ENCODE measurements at regions not wholly inside any gene's neighbourhood (a gene's known extent, or its start where the extent isn't known, plus 50 kb on each side); places are given as distances from the start of the nearest gene placed in this dataset.
"Not testable (repeated sequence)": the region's sequence is repeated elsewhere in the genome, so short reads cannot be mapped to it uniquely, and the experiment has no call there.

DNA sequence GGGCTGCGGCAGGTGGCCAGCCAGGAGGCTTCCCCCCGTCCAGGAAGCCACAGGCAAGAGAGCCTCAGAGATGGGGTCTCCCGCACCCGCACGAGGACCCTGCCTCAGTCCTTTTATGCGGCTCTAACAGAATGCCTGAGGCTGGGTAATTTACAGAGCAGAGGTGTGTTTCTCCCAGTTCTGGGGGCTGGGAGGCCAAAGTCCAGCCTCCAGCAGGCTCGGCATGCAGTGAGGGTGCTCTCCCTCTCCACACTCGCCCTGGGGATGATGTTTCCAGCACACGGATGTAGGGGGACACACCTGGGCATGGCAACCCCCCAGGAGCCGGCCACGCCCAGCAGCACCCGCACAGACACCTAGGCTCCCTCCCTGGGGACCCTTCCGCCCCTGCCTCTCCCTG is 95.4 kb upstream of the PPP1R26 start:
- DNase-seq (ENCODE audit: low read depth) = no peak

DNA sequence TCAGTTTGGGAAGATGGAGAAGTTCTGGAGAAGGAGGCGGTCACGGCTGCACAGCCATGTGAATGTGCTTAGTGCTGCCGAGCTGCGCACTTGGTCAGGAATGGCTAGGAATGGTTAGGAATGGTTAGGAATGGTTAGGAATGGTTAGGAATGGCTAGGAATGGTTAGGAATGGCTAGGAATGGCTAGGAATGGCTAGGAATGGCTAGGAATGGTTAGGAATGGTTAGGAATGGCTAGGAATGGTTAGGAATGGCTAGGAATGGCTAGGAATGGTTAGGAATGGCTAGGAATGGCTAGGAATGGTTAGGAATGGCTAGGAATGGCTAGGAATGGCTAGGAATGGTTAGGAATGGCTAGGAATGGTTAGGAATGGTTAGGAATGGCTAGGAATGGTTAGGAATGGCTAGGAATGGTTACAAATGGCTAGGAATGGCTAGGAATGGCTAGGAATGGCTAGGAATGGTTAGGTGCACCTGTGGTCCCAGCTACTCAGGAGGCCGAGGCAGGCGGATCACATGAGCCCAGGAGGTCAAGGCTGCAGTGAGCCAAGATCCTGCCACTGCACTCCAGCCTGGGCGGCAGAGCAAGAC is 94.7 kb upstream of the PPP1R26 start:
- not testable (repeated sequence) for DNase-seq (ENCODE audit: low read depth)

DNA sequence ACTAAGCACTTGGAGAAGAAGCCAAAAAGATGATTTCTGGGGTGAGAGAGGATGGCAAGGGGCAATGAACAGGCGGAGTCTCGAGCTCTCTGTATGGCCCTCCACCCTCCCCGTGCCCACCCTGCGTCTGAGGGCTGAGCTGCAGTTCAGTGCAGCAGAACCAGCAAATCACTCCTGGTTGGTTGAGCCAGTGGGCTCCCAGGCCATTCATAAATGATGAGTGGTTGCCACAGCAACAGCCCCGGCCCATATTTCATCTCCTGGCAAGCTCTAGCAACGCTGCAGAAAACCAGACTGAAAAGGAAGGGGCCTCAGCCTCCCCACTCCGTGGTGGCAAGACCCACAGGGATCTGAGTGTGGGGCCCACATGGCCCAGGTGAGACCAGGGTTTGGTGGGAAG is 93.8 kb upstream of the PPP1R26 start:
- DNase-seq (ENCODE audit: low read depth) = no peak

DNA sequence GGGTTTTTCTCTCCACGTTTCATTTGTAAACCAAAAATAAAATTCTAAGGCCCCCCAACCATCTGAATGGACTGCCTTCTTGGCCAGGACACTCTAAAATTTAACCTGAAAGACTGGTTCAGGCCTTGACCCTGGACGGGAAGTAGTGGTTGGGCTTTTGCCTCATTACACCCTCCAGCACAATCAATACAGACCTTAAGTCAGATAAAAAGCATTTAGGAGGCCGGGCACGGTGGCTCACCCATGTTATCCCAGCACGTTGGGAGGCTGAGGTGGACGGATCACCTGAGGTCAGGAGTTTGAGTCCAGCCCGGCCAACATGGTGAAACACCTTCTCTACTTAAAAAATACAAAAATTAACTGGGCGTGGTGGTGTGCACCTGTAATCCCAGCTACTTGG is 91.6 kb upstream of the PPP1R26 start:
- no peak for DNase-seq (ENCODE audit: low read depth)

- no peak for DNase-seq (ENCODE audit: low read depth)
Observed at GRCh38 chr9:135388530-135388929, 91.1 kb upstream of the PPP1R26 start.

DNA sequence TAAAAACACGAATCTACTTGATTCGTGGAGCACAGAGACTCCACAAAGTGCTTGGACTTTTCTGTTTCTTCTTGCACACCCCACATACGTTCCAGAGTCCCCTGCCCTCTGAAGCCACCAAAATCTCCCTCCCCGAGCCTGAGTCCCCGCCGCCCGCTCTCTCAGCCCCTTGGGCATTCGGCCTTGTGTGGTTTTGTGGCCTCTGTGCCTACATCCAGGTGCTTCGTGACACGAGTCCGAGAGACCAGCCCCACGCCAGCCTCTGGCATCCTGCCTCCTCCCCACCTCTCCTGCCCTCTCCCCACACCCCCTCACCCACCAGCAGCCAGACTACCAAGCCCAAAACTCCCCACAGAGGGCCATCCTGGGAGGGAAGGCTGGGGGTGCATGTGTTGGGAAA is 87.8 kb upstream of the PPP1R26 start:
- no peak for DNase-seq (ENCODE audit: low read depth)

GRCh38 chr9:135392511-135392910 is 87.1 kb upstream of the PPP1R26 start:
- DNase-seq (ENCODE audit: low read depth) = no peak

DNA sequence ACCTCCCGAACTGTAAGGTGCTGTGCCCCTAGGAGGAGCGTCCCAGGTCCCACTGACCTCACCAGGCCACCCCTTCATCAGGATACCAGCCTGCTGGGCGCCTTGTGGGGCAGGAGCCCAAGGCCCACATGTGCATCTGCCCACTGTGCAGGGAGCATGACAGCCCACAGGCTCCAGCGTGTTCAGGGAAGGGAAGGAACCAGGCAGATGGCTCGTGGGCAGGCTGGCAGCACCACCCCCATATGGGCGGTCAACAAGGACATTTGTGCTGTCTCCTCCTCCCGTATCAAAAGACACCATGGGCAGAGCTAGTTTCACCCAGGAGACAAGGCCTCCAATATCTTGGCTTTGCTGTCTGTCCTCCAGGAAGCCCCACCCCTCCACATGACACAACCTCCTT is 85.5 kb upstream of the PPP1R26 start:
- no peak for DNase-seq (ENCODE audit: low read depth)

DNA sequence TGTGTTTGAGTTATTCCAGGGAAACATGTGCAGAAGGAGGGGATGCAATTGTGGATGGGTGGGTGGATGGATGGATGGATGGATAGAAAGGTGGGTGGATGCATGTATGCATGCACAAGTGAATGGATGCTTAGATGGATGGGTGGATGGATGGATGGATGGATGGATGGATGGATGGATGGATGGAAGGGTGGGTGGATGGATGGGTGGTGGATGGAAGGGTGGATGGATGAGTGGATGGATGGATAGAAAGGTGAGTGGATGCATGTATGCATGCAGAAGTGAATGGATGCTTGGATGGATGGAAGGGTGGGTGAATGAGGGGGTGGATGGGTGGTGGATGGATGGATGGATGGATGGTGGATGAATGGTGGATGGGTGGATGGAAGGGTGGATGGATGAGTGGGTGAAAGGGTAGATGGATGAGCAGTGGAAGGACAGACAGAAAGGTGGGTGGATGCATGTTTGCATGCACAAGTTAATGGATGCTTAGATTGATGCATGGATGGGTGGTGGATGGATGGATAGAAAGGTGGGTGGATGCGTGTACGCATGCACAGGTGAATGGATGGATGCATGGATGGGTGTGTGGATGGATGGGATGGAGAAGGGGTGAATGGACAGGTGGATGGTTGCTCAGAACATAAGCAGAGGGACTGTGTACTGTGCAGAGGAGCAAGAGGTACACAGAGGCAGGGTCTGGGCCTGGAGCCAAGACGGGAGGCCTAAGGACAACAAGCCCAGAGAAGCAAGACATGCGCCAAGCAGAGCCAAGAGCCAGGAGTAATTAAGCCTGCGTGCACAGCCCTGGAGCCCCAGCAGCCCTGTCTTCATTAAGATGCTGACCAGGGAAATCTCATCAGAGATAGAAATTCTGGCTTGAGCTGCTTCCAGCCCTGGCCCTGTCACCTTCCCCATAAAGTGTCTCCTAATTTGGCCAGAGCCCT is 84.6 kb upstream of the PPP1R26 start:
- no peak for DNase-seq (ENCODE audit: low read depth)

GRCh38 chr9:135397142-135397541 is 82.4 kb upstream of the PPP1R26 start:
- no peak for DNase-seq (ENCODE audit: low read depth)

DNA sequence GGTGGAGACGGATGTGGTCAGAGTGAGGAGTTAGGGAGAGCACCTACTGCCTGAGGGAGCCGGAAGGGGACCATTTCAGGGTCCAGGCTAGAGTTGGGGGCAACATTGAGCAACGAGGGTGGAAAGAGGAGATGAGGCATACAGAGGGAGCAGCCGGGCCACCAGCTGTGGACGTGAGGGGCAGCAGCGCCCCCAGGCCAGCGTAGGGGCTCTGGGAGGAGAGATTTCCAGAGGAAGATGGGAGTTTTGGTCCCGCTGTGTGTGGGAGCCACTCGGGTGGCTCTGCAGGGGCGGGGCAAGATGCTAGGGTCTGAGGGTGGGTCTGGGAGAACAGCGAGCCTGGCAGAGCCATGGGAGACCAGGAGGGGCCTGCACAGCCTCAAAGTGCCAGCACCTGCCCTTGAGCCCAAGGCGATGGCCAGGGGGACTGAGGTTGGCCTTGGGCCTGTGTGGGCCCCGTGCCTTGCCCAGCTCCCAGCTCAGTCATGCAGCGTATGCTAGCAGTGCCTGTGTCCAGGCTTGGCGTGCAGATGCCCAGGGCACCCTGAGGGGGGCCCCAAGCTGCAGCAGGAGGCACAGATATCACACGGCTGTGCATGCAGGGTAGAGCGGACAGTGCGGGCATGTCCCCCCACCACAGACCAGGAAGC is 80.5 kb upstream of the PPP1R26 start:
- DNase-seq (ENCODE audit: low read depth) = no peak

DNA sequence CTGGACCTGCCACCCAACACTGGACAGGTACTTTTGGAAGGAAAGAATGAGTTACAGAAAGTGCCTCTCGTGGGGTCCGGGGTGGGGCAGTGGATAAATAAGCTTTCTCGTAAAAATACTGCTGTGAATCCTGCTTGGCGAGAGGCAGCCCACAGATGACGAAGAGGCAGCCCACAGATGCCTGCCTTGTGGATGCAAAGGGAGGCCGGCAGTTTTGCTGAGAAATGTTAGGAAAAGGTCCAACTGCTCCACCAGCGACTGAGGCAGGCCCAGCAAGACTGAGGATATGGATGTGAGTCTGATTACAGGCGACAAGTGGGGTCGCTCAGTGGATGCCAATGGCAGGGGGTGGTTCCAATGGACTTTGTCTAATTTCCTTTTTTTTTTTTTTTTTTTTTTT is 79.1 kb upstream of the PPP1R26 start:
- DNase-seq (ENCODE audit: low read depth) = no peak

- no peak for DNase-seq (ENCODE audit: low read depth)
Observed at GRCh38 chr9:135401218-135401617, 78.4 kb upstream of the PPP1R26 start.

DNA sequence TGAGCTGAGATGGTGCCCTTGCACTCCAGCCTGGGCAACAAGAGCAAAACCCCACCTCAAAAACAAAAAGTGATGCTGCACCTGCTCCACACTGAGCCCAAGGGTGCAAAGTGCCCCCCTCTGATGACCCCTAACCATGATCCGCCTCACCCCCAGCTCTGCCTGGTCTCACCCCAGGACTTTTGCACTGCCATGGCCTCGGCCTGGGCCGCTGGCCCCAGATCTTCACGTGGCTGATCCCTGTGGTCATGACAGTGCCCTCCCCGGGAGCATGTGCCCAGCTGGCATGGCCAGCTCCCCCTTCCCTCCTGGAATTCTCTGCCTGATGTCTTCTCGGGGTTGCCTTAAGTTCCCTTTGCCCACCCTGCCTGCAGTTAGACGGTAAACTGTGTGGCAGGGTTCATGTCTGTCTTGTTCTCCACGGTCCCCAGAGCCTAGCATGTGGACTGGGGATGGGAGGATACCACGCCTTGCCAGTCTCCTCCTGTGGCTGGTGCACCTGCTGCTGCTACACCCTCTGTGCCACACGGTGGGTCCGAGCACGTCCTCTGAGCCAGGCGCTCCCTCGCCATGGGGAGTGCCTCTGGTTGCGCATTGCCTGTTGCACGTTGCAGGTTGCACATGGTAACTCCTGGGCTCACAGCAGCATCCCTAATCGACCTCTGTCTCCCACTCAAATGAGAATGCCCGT is 77.4 kb upstream of the PPP1R26 start:
- no peak for DNase-seq (ENCODE audit: low read depth)

DNA sequence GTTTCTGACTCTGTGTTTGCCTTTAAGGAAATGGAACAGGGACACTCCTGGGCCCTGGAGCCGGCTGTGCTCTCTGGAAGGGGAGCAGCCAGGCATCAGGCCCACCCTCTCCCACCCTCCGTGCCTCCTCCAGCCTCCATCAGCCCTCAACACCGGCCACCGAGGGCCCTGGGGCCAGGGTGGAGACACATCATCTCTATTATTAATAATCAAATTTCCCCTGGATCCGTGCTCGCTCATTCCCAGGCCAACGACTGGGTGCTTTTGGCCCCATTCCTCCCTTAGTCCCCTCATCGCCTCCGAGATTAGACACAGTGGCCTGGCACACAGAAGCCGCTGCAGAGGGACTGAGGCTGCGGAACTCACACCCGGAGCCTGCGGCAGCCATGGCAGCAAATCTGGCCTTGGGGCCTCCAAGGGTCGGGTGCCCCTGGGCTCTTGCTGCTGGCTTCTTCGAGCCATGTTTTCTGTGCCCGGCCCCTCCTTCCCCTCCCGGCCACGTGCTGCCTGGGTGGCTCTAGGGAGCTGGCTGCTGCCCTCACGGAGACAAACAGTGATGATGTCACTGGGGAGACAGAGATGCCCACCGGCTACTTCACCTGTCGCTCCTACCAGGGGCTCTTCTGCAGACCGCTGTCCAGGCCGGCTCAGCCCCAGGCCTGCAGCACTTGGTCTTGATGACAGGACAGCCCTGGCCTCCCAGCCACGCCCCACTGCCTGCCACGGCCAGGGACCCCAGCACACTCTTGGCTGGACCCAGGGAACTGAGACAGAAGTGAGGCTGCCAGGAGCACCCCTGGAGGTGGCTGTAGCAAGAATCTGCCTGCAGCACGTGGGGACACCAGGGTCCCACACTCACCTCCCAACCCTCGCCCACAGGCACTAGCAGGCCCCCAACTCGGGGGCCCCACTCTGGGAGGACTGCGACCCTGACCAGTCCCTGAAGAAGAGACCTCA is 76.6 kb upstream of the PPP1R26 start:
- no peak for DNase-seq (ENCODE audit: low read depth)

DNA sequence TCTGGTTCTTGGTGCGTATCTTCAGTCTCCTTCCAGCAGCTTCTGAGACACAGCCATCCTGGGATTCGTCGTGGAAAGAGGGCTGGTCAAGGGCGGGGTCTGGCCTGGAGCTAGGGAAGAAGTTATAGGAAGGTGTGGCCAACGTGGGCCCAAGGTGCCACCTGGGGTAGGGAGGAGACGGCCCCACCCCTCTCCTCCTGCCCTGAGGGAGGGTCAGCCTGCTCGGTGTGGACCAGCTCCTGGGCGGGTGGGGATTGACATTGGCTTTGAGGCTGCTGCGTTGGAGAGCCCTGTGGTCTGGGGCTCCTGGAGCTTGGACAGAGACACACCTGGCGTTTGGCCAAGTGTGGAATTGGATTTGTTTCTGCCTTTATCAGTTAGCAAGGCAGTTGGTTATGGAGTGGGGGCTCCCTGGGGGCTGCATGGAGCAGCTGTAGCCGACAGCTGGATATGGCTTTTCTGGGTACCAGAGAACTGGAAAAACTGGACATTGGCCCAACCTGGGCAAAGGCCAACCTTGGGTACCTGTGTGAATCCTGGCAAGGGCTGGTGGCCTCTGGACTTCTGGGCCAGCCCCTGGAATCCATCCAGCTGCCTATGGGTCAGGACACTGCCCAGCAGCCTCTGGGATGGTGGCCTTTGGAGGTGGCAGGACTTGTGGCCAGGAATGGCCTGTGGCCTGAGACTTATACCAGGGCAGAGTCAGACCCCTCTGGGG is 75.7 kb upstream of the PPP1R26 start:
- no peak for DNase-seq (ENCODE audit: low read depth)

DNA sequence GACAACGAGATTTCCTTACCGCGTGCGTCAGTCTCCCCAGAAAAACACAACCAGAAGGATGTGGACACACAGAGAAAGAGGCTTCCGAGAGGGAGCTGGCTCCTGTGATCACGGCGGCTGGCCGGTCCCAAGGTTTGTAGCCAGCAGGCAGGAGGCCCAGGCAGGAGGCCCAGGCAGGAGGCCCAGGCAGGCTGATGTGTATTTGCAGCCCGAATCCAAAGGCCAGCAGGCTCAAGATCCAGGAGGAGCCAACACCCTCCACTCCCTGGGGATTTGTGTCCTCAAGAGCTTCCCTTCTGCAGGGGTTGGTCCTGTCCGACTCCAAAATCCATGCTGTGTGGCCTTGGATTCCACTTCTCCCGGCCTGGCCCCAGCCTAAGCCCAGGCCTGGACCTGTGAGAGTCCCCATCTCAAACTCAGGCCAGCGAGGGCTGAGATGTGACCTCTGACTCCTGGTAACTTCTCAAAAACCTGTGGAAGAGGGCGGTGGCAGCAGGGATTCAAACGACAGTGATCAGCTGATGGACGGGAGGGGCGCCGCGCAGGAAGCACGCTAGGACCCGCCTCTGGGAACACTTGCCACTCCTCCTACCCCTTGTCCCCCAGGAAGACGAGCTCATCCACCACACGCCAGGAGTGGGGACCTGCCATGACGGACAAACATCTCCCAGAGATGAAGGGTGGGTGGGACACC is 75.0 kb upstream of the PPP1R26 start:
- DNase-seq (ENCODE audit: low read depth) = no peak

- not testable (repeated sequence) for DNase-seq (ENCODE audit: low read depth)
Observed at GRCh38 chr9:135405145-135405464, 74.5 kb upstream of the PPP1R26 start.

- DNase-seq (ENCODE audit: low read depth) = no peak
Observed at GRCh38 chr9:135408476-135409254, 70.9 kb upstream of the PPP1R26 start.
